ENCODE measurements at regions not wholly inside any gene's neighbourhood (a gene's known extent, or its start where the extent isn't known, plus 50 kb on each side); places are given as distances from the start of the nearest gene placed in this dataset.

DNA sequence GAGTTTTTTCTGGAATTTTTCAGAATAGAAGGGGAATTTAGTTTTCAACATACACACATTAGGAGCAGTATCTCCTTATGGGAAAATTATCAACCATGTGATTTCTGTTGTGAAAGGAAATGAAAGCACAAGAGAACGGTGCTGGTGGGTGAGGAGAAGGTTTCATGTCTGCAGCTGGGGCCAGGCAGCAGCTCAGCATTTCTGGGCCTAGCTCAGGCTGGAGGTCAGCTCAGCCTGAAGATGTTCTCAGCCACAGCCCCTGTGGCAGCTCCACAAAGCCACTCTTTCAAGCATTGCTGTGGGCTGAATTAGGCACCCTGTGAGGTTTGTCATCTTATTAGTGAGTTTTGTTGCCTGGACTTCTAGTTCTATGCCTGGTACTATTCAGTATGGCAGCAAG, 90.3 kb downstream of the DIRAS2 start:
- H3K4me3 ChIP-seq (ENCODE audit: low read depth, low read length, poor library complexity, severe bottlenecking), result no peak overlapping the region
- no peaks in the 10 kb centered on the region for H3K9me3 ChIP-seq (ENCODE audit: low read depth, low read length, poor library complexity, severe bottlenecking)
- no peaks in the 10 kb centered on the region for H3K4me1 ChIP-seq (ENCODE audit: insufficient read depth, low read length, poor library complexity, severe bottlenecking)
- TF ChIP-seq, protein P1, sequence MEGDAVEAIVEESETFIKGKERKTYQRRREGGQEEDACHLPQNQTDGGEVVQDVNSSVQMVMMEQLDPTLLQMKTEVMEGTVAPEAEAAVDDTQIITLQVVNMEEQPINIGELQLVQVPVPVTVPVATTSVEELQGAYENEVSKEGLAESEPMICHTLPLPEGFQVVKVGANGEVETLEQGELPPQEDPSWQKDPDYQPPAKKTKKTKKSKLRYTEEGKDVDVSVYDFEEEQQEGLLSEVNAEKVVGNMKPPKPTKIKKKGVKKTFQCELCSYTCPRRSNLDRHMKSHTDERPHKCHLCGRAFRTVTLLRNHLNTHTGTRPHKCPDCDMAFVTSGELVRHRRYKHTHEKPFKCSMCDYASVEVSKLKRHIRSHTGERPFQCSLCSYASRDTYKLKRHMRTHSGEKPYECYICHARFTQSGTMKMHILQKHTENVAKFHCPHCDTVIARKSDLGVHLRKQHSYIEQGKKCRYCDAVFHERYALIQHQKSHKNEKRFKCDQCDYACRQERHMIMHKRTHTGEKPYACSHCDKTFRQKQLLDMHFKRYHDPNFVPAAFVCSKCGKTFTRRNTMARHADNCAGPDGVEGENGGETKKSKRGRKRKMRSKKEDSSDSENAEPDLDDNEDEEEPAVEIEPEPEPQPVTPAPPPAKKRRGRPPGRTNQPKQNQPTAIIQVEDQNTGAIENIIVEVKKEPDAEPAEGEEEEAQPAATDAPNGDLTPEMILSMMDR (conservative IDR thresholded peaks at IDR 0.05; ENCODE audit: low read depth, low read length), result no peak
- no peak for TF ChIP-seq EZH2 (IDR thresholded peaks at IDR 0.05; ENCODE audit: borderline replicate concordance, low read depth, low read length, poor library complexity, severe bottlenecking)
- no peak for DNase-seq (ENCODE audit: low spot score)
- H3K36me3 ChIP-seq (ENCODE audit: insufficient read depth, low read length, poor library complexity, severe bottlenecking), result no peaks in the 10 kb centered on the region
- ChIA-PET POLR2A (ENCODE audit: low non-redundant PET) (no interaction called here), CTCF (no interaction called here)
- intact Hi-C loops (cut with micrococcal nuclease; ENCODE audit: unreplicated experiment), result no loop called here
- H3K27me3 ChIP-seq (replicated peaks; ENCODE audit: insufficient read depth, low read depth, low read length, poor library complexity), result no peaks in the 10 kb centered on the region
- no TSS peak for BruUV-seq (replicated peaks)
- H3K27ac ChIP-seq (ENCODE audit: low read depth, low read length, poor library complexity, severe bottlenecking), result no peak overlapping the region

DNA sequence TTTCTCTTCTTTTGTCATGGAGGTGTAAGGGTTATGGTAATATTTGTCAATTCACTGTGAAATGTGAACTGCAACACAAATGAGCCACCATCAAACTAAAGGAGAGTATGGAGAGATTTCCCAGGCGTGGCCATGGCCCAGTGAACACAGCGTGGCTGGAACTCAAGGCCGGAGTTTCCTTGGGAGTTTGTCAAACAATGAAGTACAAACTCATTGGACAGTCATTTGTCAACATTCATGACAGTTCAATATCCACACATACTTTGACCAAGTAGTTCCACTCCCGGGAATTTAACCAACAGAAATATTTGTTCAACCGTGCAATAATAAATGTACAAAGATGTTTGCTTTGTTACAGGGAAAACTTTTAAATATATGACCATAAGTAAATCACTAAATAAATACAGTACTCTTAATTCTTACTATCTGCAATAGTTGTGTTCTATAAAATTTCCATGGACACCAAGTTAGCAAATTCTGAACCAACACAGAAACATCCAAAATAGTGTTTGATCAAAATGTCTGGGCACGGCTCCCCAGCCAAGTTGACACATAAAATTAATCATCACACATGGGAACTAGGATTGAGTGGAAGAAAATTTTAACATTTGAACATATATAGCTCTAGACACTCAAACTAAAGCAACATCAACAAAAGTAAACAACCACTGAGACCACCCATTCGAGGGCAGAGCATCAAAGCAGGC, 87.1 kb downstream of the DIRAS2 start:
- POLR2A ChIA-PET (ENCODE audit: low non-redundant PET), result no interaction called here
- Histone ChIP-seq H3K27ac (ENCODE audit: low read depth, low read length, poor library complexity, severe bottlenecking) (no peak overlapping the region), H3K9me3 (ENCODE audit: low read depth, low read length, poor library complexity, severe bottlenecking) (no peaks in the 10 kb centered on the region), H3K4me1 (ENCODE audit: insufficient read depth, low read length, poor library complexity, severe bottlenecking) (no peaks in the 10 kb centered on the region), H3K4me3 (ENCODE audit: low read depth, low read length, poor library complexity, severe bottlenecking) (no peak overlapping the region), H3K27me3 (replicated peaks; ENCODE audit: insufficient read depth, low read depth, low read length, poor library complexity) (no peaks in the 10 kb centered on the region), H3K36me3 (ENCODE audit: insufficient read depth, low read length, poor library complexity, severe bottlenecking) (no peaks in the 10 kb centered on the region)
- BruUV-seq (replicated peaks), result no TSS peak
- DNase-seq (ENCODE audit: low spot score), result no peak
- TF ChIP-seq EZH2 (IDR thresholded peaks at IDR 0.05; ENCODE audit: borderline replicate concordance, low read depth, low read length, poor library complexity, severe bottlenecking), result no peak
- TF ChIP-seq, protein P1 (conservative IDR thresholded peaks at IDR 0.05; ENCODE audit: low read depth, low read length), result no peak
- CTCF ChIA-PET, result no interaction called here
- intact Hi-C loops (cut with micrococcal nuclease; ENCODE audit: unreplicated experiment), result no loop called here

- H3K9me3 ChIP-seq (ENCODE audit: low read depth, low read length, poor library complexity, severe bottlenecking), result no peaks in the 10 kb centered on the region
- CTCF ChIA-PET, result no interaction called here
- POLR2A ChIA-PET (ENCODE audit: low non-redundant PET), result no interaction called here
- H3K27ac ChIP-seq (ENCODE audit: low read depth, low read length, poor library complexity, severe bottlenecking), result no peak overlapping the region
- H3K36me3 ChIP-seq (ENCODE audit: insufficient read depth, low read length, poor library complexity, severe bottlenecking), result no peaks in the 10 kb centered on the region
- TF ChIP-seq, protein P1 (conservative IDR thresholded peaks at IDR 0.05; ENCODE audit: low read depth, low read length), result no peak
- TF ChIP-seq EZH2 (IDR thresholded peaks at IDR 0.05; ENCODE audit: borderline replicate concordance, low read depth, low read length, poor library complexity, severe bottlenecking), result no peak
- H3K4me1 ChIP-seq (ENCODE audit: insufficient read depth, low read length, poor library complexity, severe bottlenecking), result no peaks in the 10 kb centered on the region
- H3K27me3 ChIP-seq (replicated peaks; ENCODE audit: insufficient read depth, low read depth, low read length, poor library complexity), result no peaks in the 10 kb centered on the region
- no TSS peak for BruUV-seq (replicated peaks)
- intact Hi-C loops (cut with micrococcal nuclease; ENCODE audit: unreplicated experiment), result no loop called here
- H3K4me3 ChIP-seq (ENCODE audit: low read depth, low read length, poor library complexity, severe bottlenecking), result no peak overlapping the region
- DNase-seq (ENCODE audit: low spot score), result no peak
Observed at GRCh38 chr9:90556897-90557675, 85.5 kb downstream of the DIRAS2 start.
